Trophoblast cell (in vitro differentiated cells and primary cell): ENCODE measurements at regions not wholly inside any gene's neighbourhood (a gene's known extent, or its start where the extent isn't known, plus 50 kb on each side); places are given as distances from the start of the nearest gene placed in this dataset.
A peak's percentile ranks its signal among the peaks of the same experiment; 100 is the strongest.

Experiments used
- DNase-seq, 2 donors: peaks; one replicate each; pipeline ENCODE4 v3.0.0-alpha.2; 2016
- H2AFZ ChIP-seq: 2 replicates; pipeline ENCODE4 v1.6.1; 2013; ENCODE audit warnings: low read length, moderate library complexity, mild to moderate bottlenecking; ENCODE audit not compliant: insufficient read depth, poor library complexity
- H2AK5ac ChIP-seq: 2 replicates; pipeline ENCODE4 v1.6.1; 2013; ENCODE audit warnings: mild to moderate bottlenecking, low read length
- H2BK120ac ChIP-seq: 2 replicates; pipeline ENCODE4 v1.6.1; 2013; ENCODE audit warnings: low read length, mild to moderate bottlenecking, moderate library complexity; ENCODE audit not compliant: insufficient read depth, poor library complexity
- H2BK12ac ChIP-seq: 2 replicates; pipeline ENCODE4 v1.6.1; 2013; ENCODE audit warnings: mild to moderate bottlenecking, low read length, moderate library complexity
- H2BK5ac ChIP-seq: 2 replicates; pipeline ENCODE4 v1.6.1; 2013; ENCODE audit warnings: low read length, low read depth, moderate library complexity, mild to moderate bottlenecking; ENCODE audit not compliant: poor library complexity
- H3K14ac ChIP-seq: 2 replicates; pipeline ENCODE4 v1.6.1; 2013; ENCODE audit warnings: mild to moderate bottlenecking, low read length
- H3K18ac ChIP-seq: 2 replicates; pipeline ENCODE4 v1.6.1; 2013; ENCODE audit warnings: mild to moderate bottlenecking, low read length
- H3K23ac ChIP-seq: 2 replicates; pipeline ENCODE4 v1.6.1; 2013; ENCODE audit warnings: low read length
- H3K27ac ChIP-seq: 2 replicates; pipeline ENCODE4 v1.5.1; 2013; ENCODE audit warnings: low read depth, mild to moderate bottlenecking, inconsistent platforms, low read length, moderate library complexity
- H3K27me3 ChIP-seq: 2 replicates; pipeline ENCODE4 v1.6.1; 2013; ENCODE audit warnings: inconsistent platforms, mild to moderate bottlenecking, low read length, moderate library complexity; ENCODE audit not compliant: insufficient read depth
- H3K36me3 ChIP-seq, 2 experiments: 1 replicate in 1 of 2; 2 replicates in 1 of 2; pipeline ENCODE4 v1.6.1; 2013; ENCODE audit warnings: low read length in 2 of 2, mild to moderate bottlenecking in 2 of 2, moderate library complexity in 1 of 2; ENCODE audit not compliant: insufficient read depth in 2 of 2, control insufficient read depth in 1 of 2
- H3K4ac ChIP-seq: 2 replicates; pipeline ENCODE4 v1.6.1; 2013; ENCODE audit warnings: low read depth, mild to moderate bottlenecking, low read length, moderate library complexity
- H3K4me1 ChIP-seq, 2 experiments: 1 replicate in 1 of 2; 2 replicates in 1 of 2; pipeline ENCODE4 v1.6.1; 2013; ENCODE audit warnings: low read length in 2 of 2, mild to moderate bottlenecking in 2 of 2, moderate library complexity in 1 of 2; ENCODE audit not compliant: insufficient read depth in 2 of 2, control insufficient read depth in 1 of 2
- H3K4me2 ChIP-seq: 2 replicates; pipeline ENCODE4 v1.6.1; 2013; ENCODE audit warnings: inconsistent platforms, mild to moderate bottlenecking, low read length, moderate library complexity
- H3K4me3 ChIP-seq: 2 replicates; pipeline ENCODE4 v1.5.1; 2013; ENCODE audit warnings: mild to moderate bottlenecking, low read depth, low read length, inconsistent platforms
- H3K79me1 ChIP-seq: one replicate; pipeline ENCODE4 v1.6.1; 2013; ENCODE audit warnings: low read length
- H3K79me2 ChIP-seq: 2 replicates; pipeline ENCODE4 v1.6.1; 2013; ENCODE audit warnings: low read length, mild to moderate bottlenecking; ENCODE audit not compliant: control insufficient read depth, insufficient read depth, poor library complexity
- H3K9ac ChIP-seq: 2 replicates; pipeline ENCODE4 v1.6.1; 2013; ENCODE audit warnings: mild to moderate bottlenecking, low read length
- H3K9me3 ChIP-seq: 2 replicates; pipeline ENCODE4 v1.6.1; 2013; ENCODE audit warnings: low read depth, mild to moderate bottlenecking, control low read depth, inconsistent platforms, low read length; ENCODE audit not compliant: insufficient read depth
- H4K12ac ChIP-seq: 2 replicates; pipeline ENCODE4 v1.6.1; 2013; ENCODE audit warnings: low read depth, mild to moderate bottlenecking, low read length, moderate library complexity
- H4K8ac ChIP-seq: 2 replicates; pipeline ENCODE4 v1.6.1; 2013; ENCODE audit warnings: low read depth, mild to moderate bottlenecking, low read length, moderate library complexity
- H4K91ac ChIP-seq: one replicate; pipeline ENCODE4 v1.6.1; 2013; ENCODE audit warnings: low read depth, mild to moderate bottlenecking, low read length, moderate library complexity
- WGBS: extraction: QIAGEN DNeasy Blood & Tissue Kit; methylation state at CpG from one replicate; pipeline ENCODE4 v1.1.7; 2013; ENCODE audit warnings: missing lambda C conversion rate; ENCODE audit not compliant: insufficient read length, insufficient coverage; ENCODE audit errors: extremely low coverage; 5-methylcytosine and 5-hydroxymethylcytosine counted together

- Histone ChIP-seq H3K4me1 (no peaks in the 10 kb centered on the region), H3K27ac (no peak overlapping the region), H2AK5ac (no peak overlapping the region), H3K4ac (no peak overlapping the region), H3K9ac (no peak overlapping the region), H3K4me2 (no peak overlapping the region), H3K18ac (no peak overlapping the region), H2BK5ac (no peak overlapping the region), H2BK120ac (no peak overlapping the region), H2AFZ (no peak overlapping the region), H3K79me1 (no peaks in the 10 kb centered on the region), H3K27me3 (no peaks in the 10 kb centered on the region), H4K91ac (no peak overlapping the region), H2BK12ac (no peak overlapping the region), H3K9me3 (peaks cover 2% of the 10 kb centered on the region), H3K14ac (no peak overlapping the region), H3K23ac (no peak overlapping the region), H3K4me3 (no peak overlapping the region), H3K79me2 (no peaks in the 10 kb centered on the region), H4K8ac (no peak overlapping the region), H4K12ac (no peak overlapping the region), H3K36me3 (no peaks in the 10 kb centered on the region)
- no CpG with 5 or more reads among the region's 3 CpGs for WGBS
- DNase-seq, result peak in 1 of 2 donors; percentile 1
Measured at GRCh38 chr16:55411231-55411630, 67.8 kb upstream of the MMP2 start.

GRCh38 chr16:55418586-55418985 lies 60.4 kb upstream of the MMP2 start:
- no peak overlapping the region for H2BK12ac ChIP-seq
- no peak overlapping the region for H3K9ac ChIP-seq
- H3K4me2 ChIP-seq, result no peak overlapping the region
- no peak overlapping the region for H2BK120ac ChIP-seq
- H2BK5ac ChIP-seq, result no peak overlapping the region
- no peak overlapping the region for H3K23ac ChIP-seq
- H3K27me3 ChIP-seq, result no peaks in the 10 kb centered on the region
- no peaks in the 10 kb centered on the region for H3K79me2 ChIP-seq
- no peak overlapping the region for H3K4me3 ChIP-seq
- no peaks in the 10 kb centered on the region for H3K36me3 ChIP-seq
- no peak overlapping the region for H3K27ac ChIP-seq
- H3K79me1 ChIP-seq, result no peaks in the 10 kb centered on the region
- no peak overlapping the region for H3K4ac ChIP-seq
- no peak overlapping the region for H3K14ac ChIP-seq
- H3K18ac ChIP-seq, result no peak overlapping the region
- no peak overlapping the region for H2AFZ ChIP-seq
- H2AK5ac ChIP-seq, result no peak overlapping the region
- no peak overlapping the region for H4K91ac ChIP-seq
- DNase-seq, result peak in 1 of 2 donors; percentile 11
- no peak overlapping the region for H4K12ac ChIP-seq
- no CpG with 5 or more reads among the region's 2 CpGs for whole genome bisulfite sequencing
- H3K4me1 ChIP-seq, result no peaks in the 10 kb centered on the region
- H3K9me3 ChIP-seq, result peaks cover 2% of the 10 kb centered on the region
- H4K8ac ChIP-seq, result no peak overlapping the region

- Histone ChIP-seq H3K4me2 (no peak overlapping the region), H3K18ac (no peak overlapping the region), H3K4ac (no peak overlapping the region), H2BK12ac (no peak overlapping the region), H3K79me2 (no peaks in the 10 kb centered on the region), H4K12ac (no peak overlapping the region), H2BK5ac (no peak overlapping the region), H3K27me3 (no peaks in the 10 kb centered on the region), H3K9me3 (no peaks in the 10 kb centered on the region), H2BK120ac (no peak overlapping the region), H3K23ac (no peak overlapping the region), H3K14ac (no peak overlapping the region), H3K27ac (no peak overlapping the region), H2AFZ (no peak overlapping the region), H4K8ac (no peak overlapping the region), H3K4me3 (no peak overlapping the region), H3K36me3 (no peaks in the 10 kb centered on the region), H4K91ac (no peak overlapping the region), H3K4me1 (no peaks in the 10 kb centered on the region), H3K79me1 (no peaks in the 10 kb centered on the region), H3K9ac (no peak overlapping the region), H2AK5ac (no peak overlapping the region)
- DNase-seq, result no peak
- WGBS, result no CpG with 5 or more reads among the region's 9 CpGs
Measured at GRCh38 chr16:55421226-55421625, 57.8 kb upstream of the MMP2 start.

- no peaks in the 10 kb centered on the region for H3K9me3 ChIP-seq
- no peaks in the 10 kb centered on the region for H3K27me3 ChIP-seq
- no peak overlapping the region for H3K14ac ChIP-seq
- H3K27ac ChIP-seq, result no peak overlapping the region
- no peak overlapping the region for H4K12ac ChIP-seq
- no peak overlapping the region for H4K8ac ChIP-seq
- no peak overlapping the region for H3K4me3 ChIP-seq
- no peaks in the 10 kb centered on the region for H3K79me1 ChIP-seq
- H3K23ac ChIP-seq, result no peak overlapping the region
- H3K18ac ChIP-seq, result no peak overlapping the region
- H4K91ac ChIP-seq, result no peak overlapping the region
- H2AFZ ChIP-seq, result no peak overlapping the region
- H3K9ac ChIP-seq, result no peak overlapping the region
- WGBS, result no CpG with 5 or more reads among the region's 5 CpGs
- H2AK5ac ChIP-seq, result no peak overlapping the region
- H3K4me2 ChIP-seq, result no peak overlapping the region
- H3K4me1 ChIP-seq, result no peaks in the 10 kb centered on the region
- H3K36me3 ChIP-seq, result no peaks in the 10 kb centered on the region
- no peak overlapping the region for H2BK12ac ChIP-seq
- no peaks in the 10 kb centered on the region for H3K79me2 ChIP-seq
- H2BK5ac ChIP-seq, result no peak overlapping the region
- no peak for DNase-seq
- H3K4ac ChIP-seq, result no peak overlapping the region
- no peak overlapping the region for H2BK120ac ChIP-seq
Measured at GRCh38 chr16:55426865-55427484, 52.0 kb upstream of the MMP2 start.
